Cardiac muscle cell (in vitro differentiated cells and primary cell): ENCODE measurements at regions not wholly inside any gene's neighbourhood (a gene's known extent, or its start where the extent isn't known, plus 50 kb on each side); places are given as distances from the start of the nearest gene placed in this dataset.
"Not testable (repeated sequence)": the region's sequence is repeated elsewhere in the genome, so short reads cannot be mapped to it uniquely, and the experiment has no call there.

Experiments used
- DNase-seq, 2 donors: peaks; one replicate each; pipeline versions ENCODE4 v3.0.0 to v3.0.0-alpha.2; 2010 to 2017; ENCODE audit warnings: low read depth in 1 of 2, low spot score in 1 of 2
- H3K27ac ChIP-seq: fragments of 200-600 bp; sonication (generic); 2 replicates; pipeline ENCODE4 v1.5.1; 2016
- H3K27me3 ChIP-seq: fragments of 200-600 bp; sonication (generic); 2 replicates; pipeline ENCODE4 v1.6.0; 2016; ENCODE audit warnings: control low read depth
- H3K36me3 ChIP-seq: fragments of 200-600 bp; sonication (generic); 2 replicates; pipeline ENCODE4 v1.5.1; 2016; ENCODE audit warnings: control low read depth
- H3K4me1 ChIP-seq: fragments of 200-600 bp; sonication (generic); 2 replicates; pipeline ENCODE4 v1.8.1; 2017; ENCODE audit warnings: low read depth, mild to moderate bottlenecking, mixed run types
- H3K4me3 ChIP-seq: fragments of 200-600 bp; sonication (generic); 2 replicates; pipeline ENCODE4 v1.5.1; 2016; ENCODE audit warnings: mild to moderate bottlenecking
- H3K9me3 ChIP-seq: fragments of 200-600 bp; sonication (generic); 2 replicates; pipeline ENCODE4 v1.5.1; 2017; ENCODE audit warnings: low read depth, mild to moderate bottlenecking, control low read depth
- CTCF ChIP-seq: IDR thresholded peaks from 2 replicates; pipeline ENCODE4 v1.5.1; 2012; ENCODE audit warnings: low read depth, mild to moderate bottlenecking, low read length

- peak in 1 of 2 donors; percentile 45 for DNase-seq
- Histone ChIP-seq H3K4me1 (no peaks in the 10 kb centered on the region), H3K27ac (no peak overlapping the region), H3K27me3 (no peaks in the 10 kb centered on the region), H3K4me3 (no peak overlapping the region), H3K36me3 (no peaks in the 10 kb centered on the region), H3K9me3 (no peaks in the 10 kb centered on the region)
- no peak for TF ChIP-seq CTCF
Measured at GRCh38 chr4:19214591-19215186, 1037.0 kb upstream of the SLIT2 start.

DNA sequence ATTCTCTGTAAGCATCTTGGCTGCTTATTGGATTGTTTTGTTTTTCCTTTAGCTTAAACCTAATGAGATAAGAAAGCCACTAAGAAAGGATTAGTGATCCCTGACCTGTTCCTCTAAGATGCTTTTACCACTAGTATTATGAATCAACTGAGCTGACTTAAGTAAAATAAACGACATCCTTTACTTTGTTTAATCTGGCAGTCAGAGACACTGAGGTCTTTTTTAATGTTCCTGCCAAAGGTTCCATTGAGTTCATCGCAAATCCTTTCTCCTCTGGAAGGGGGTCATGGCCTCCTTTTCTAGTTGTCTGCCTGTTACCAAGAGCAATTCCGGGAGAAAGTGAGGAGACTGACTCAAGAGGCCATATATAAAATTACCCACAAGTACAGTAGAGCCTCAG, 1038.3 kb upstream of the SLIT2 start:
- Histone ChIP-seq H3K4me3 (no peak overlapping the region), H3K9me3 (no peaks in the 10 kb centered on the region), H3K36me3 (no peaks in the 10 kb centered on the region), H3K27ac (no peak overlapping the region), H3K27me3 (no peaks in the 10 kb centered on the region), H3K4me1 (no peaks in the 10 kb centered on the region)
- no peak for DNase-seq
- no peak for TF ChIP-seq CTCF

- no peak for TF ChIP-seq CTCF
- Histone ChIP-seq H3K9me3 (no peaks in the 10 kb centered on the region), H3K27me3 (no peaks in the 10 kb centered on the region), H3K36me3 (no peaks in the 10 kb centered on the region), H3K27ac (no peak overlapping the region), H3K4me3 (no peak overlapping the region), H3K4me1 (no peaks in the 10 kb centered on the region)
- no peak for DNase-seq
Measured at GRCh38 chr4:19205853-19206252, 1045.9 kb upstream of the SLIT2 start.

- H3K27ac ChIP-seq, H3K4me3 ChIP-seq, H3K27me3 ChIP-seq, H3K4me1 ChIP-seq, DNase-seq, H3K36me3 ChIP-seq, H3K9me3 ChIP-seq: not testable (repeated sequence)
Measured at GRCh38 chr4:19197838-19198237, 1053.9 kb upstream of the SLIT2 start.

DNA sequence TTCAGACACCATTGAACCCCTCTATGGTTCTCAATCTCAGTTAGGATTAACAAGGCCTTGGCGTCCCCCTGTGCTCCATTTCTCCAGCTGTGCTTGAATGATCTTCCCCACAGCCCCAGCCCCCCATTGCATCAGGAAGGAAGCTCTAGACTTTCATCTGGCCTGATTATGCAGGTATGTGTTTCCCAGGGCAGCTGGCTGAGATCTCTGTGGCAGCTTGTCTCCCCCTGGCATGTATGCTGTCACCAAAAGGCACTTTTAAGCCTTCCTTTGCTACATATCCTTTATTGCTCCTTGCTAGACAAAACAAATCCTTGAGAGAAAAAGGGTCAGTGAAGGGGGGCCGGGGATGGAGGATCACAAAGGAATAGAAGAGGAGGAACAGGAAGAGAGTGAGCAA, 1056.0 kb upstream of the SLIT2 start:
- Histone ChIP-seq H3K9me3 (no peaks in the 10 kb centered on the region), H3K36me3 (no peaks in the 10 kb centered on the region), H3K4me3 (no peak overlapping the region), H3K4me1 (no peaks in the 10 kb centered on the region), H3K27ac (no peak overlapping the region), H3K27me3 (no peaks in the 10 kb centered on the region)
- no peak for DNase-seq
- no peak for TF ChIP-seq CTCF

DNA sequence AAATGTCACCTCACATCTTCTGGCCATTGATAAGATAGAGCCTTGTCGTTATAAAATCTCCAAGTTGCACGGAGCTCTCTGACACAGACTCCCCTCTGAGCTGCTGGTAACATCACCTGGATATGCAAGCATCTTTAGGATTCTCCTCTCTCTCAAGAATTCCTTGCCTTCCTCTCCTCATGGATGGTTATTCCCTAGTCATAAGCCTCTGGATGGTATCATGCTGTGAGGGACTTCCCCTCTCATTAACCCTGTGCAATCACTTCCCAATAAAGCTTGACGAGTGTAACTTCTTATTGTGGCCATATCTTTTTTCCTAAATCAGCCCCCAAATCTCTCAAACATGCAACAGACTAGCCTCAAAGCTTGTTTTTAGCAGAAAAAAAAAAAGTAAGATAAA, 1057.0 kb upstream of the SLIT2 start:
- DNase-seq, result no peak
- H3K27ac ChIP-seq, result no peak overlapping the region
- H3K4me1 ChIP-seq, result peaks cover 4% of the 10 kb centered on the region

More for the DNA sequence above, 1057.0 kb upstream of the SLIT2 start:
- Histone ChIP-seq H3K9me3 (no peaks in the 10 kb centered on the region), H3K36me3 (no peaks in the 10 kb centered on the region), H3K27me3 (no peaks in the 10 kb centered on the region), H3K4me3 (no peak overlapping the region)
- no peak for TF ChIP-seq CTCF
